ENCODE measurements at regions not wholly inside any gene's neighbourhood (a gene's known extent, or its start where the extent isn't known, plus 50 kb on each side); places are given as distances from the start of the nearest gene placed in this dataset.

GRCh38 chr4:124432500-124432899 lies 280.0 kb downstream of the ANKRD50 start:
- Histone ChIP-seq H3K27me3 (replicated peaks in 1 of 7) (no peaks in the 10 kb centered on the region), H3K36me3 (no peaks in the 10 kb centered on the region), H3K4me1 (peaks cover 0 to 17% (median 0%) of the 10 kb centered on the region in 6 donors), H3K4me3 (no peak overlapping the region), H3K9me3 (no peaks in the 10 kb centered on the region), H3K27ac (no peak overlapping the region)
- intact Hi-C loops (cut with DNase I; ENCODE audit: low total_unique reads), result no loop called here
- 68 to 79% (median 76%) methylated on average over 4 of the region's 4 CpGs for WGBS, 5 donors
- no peak for DNase-seq
- no peak for TF ChIP-seq POLR2A (IDR thresholded peaks at IDR 0.05)
- no peak for TF ChIP-seq POLR2AphosphoS5 (IDR thresholded peaks at IDR 0.05)
- no peak for TF ChIP-seq CTCF (IDR thresholded peaks at IDR 0.05 in 8 of 11, conservative IDR thresholded peaks at IDR 0.05 in 3 of 11)

GRCh38 chr4:124433044-124433443 lies 279.5 kb downstream of the ANKRD50 start:
- H3K27me3 ChIP-seq (replicated peaks in 1 of 7), result no peaks in the 10 kb centered on the region
- H3K4me3 ChIP-seq, result no peak overlapping the region
- no peak overlapping the region for H3K27ac ChIP-seq
- intact Hi-C loops (cut with DNase I; ENCODE audit: low total_unique reads), result no loop called here
- no peak for TF ChIP-seq POLR2A (IDR thresholded peaks at IDR 0.05)
- no peak for TF ChIP-seq POLR2AphosphoS5 (IDR thresholded peaks at IDR 0.05)
- no peak for TF ChIP-seq CTCF (IDR thresholded peaks at IDR 0.05 in 8 of 11, conservative IDR thresholded peaks at IDR 0.05 in 3 of 11)
- H3K36me3 ChIP-seq, result no peaks in the 10 kb centered on the region
- peaks cover 0 to 12% (median 0%) of the 10 kb centered on the region in 6 donors for H3K4me1 ChIP-seq
- DNase-seq, result no peak
- H3K9me3 ChIP-seq, result no peaks in the 10 kb centered on the region
- 61 to 80% (median 77%) methylated on average over 3 of the region's 3 CpGs for WGBS, 5 donors

- no peaks in the 10 kb centered on the region for H3K9me3 ChIP-seq
- H3K36me3 ChIP-seq, result no peaks in the 10 kb centered on the region
- H3K4me1 ChIP-seq, result peaks cover 0 to 10% (median 0%) of the 10 kb centered on the region in 6 donors
- H3K27ac ChIP-seq, result no peak overlapping the region
- no peak for DNase-seq
- TF ChIP-seq POLR2AphosphoS5 (IDR thresholded peaks at IDR 0.05) (no peak), POLR2A (IDR thresholded peaks at IDR 0.05) (no peak), CTCF (IDR thresholded peaks at IDR 0.05 in 8 of 11, conservative IDR thresholded peaks at IDR 0.05 in 3 of 11) (no peak)
- no peaks in the 10 kb centered on the region for H3K27me3 ChIP-seq (replicated peaks in 1 of 7)
- 88 to 93% (median 90%) methylated on average over 8 of the region's 8 CpGs for WGBS, 5 donors
- intact Hi-C loops (cut with DNase I; ENCODE audit: low total_unique reads), result no loop called here
- no peak overlapping the region for H3K4me3 ChIP-seq
Measured at GRCh38 chr4:124433500-124433899, 279.0 kb downstream of the ANKRD50 start.

- 50 to 77% (median 61%) methylated on average over 2 of the region's 2 CpGs for WGBS, 5 donors
- Histone ChIP-seq H3K4me3 (no peak overlapping the region), H3K27me3 (replicated peaks in 1 of 7) (no peaks in the 10 kb centered on the region), H3K36me3 (no peaks in the 10 kb centered on the region), H3K4me1 (no peaks in the 10 kb centered on the region), H3K9me3 (no peaks in the 10 kb centered on the region), H3K27ac (no peak overlapping the region)
- no peak for DNase-seq
- no peak for TF ChIP-seq POLR2A (IDR thresholded peaks at IDR 0.05)
- no peak for TF ChIP-seq CTCF (IDR thresholded peaks at IDR 0.05 in 8 of 11, conservative IDR thresholded peaks at IDR 0.05 in 3 of 11)
- TF ChIP-seq POLR2AphosphoS5 (IDR thresholded peaks at IDR 0.05), result no peak
- intact Hi-C loops (cut with DNase I; ENCODE audit: low total_unique reads), result no loop called here
Measured at GRCh38 chr4:124435274-124435950, 277.1 kb downstream of the ANKRD50 start.
